ENCODE measurements at regions not wholly inside any gene's neighbourhood (a gene's known extent, or its start where the extent isn't known, plus 50 kb on each side); places are given as distances from the start of the nearest gene placed in this dataset.

DNA sequence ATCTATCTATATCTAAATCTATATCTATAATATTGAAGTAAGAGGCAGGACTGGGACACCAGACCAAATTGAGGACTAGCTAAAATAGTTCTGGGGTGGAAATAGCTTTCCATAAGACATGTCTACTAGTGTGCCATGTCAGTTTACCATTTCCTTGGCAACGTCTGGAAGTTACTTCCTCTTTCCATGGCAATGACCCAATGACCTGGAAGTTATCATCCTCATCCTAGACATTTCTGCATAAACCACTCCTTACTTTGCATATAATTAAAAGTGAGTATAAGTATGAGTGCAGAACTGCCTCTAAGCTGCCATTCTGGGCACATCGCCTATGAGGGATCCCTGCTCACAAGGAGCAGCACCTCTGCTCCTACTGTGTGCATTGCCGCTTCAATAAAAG, 734.0 kb upstream of the GCFC2 start:
- no peaks in the 10 kb centered on the region for H3K9me2 ChIP-seq (ENCODE audit: insufficient read depth)
- H4K20me1 ChIP-seq (ENCODE audit: insufficient read depth) = no peaks in the 10 kb centered on the region
- no peaks in the 10 kb centered on the region for H3F3A ChIP-seq (ENCODE audit: insufficient read depth)
- H3K9ac ChIP-seq = no peak overlapping the region
- DNase-seq = no peak
- H3K4me1 ChIP-seq (ENCODE audit: insufficient read depth) = no peaks in the 10 kb centered on the region
- in situ Hi-C loops (cut with MboI) = no loop called here
- no peaks in the 10 kb centered on the region for H3K79me2 ChIP-seq (ENCODE audit: insufficient read depth)
- H2AFZ ChIP-seq = no peak overlapping the region
- WGBS, 2 experiments (ENCODE audit: low coverage in 1 of 2, low lambda C conversion rate in 2 of 2, missing lambda C conversion rate in 2 of 2) = 28 to 34% methylated on average over 3 of the region's 3 CpGs
- TF ChIP-seq EZH2 (IDR thresholded peaks at IDR 0.05; ENCODE audit: insufficient read depth, poor library complexity, severe bottlenecking) (no peak), EZH2phosphoT487 (IDR thresholded peaks at IDR 0.05; ENCODE audit: insufficient read depth, low read depth) (no peak)
- no peak overlapping the region for H3K27ac ChIP-seq
- no peak overlapping the region for H3K4me2 ChIP-seq (ENCODE audit: unreplicated experiment)
- no peaks in the 10 kb centered on the region for H3K27me3 ChIP-seq (replicated peaks; ENCODE audit: insufficient read depth)
- no peak overlapping the region for H3K4me3 ChIP-seq
- H3K36me3 ChIP-seq (ENCODE audit: low read depth) = no peaks in the 10 kb centered on the region
- no peaks in the 10 kb centered on the region for H3K9me3 ChIP-seq (ENCODE audit: low read depth)

DNA sequence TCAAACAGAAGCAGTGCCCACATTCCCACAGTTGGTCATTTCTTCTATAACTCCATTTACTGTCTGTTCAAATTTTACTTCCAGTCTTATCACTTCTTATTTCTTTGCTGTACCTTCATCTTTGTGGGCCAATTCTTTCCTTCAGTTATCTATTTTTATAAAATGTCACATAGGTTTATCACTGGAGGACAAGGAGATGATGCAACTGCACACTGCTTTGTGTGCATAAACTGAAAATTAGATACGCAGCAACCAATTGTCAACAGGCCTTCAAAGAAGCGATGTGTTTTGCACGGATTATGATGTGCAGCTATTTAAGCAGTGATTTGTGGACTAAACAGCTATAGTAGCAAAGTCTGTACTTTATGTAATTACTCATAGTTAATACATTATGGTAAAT, 726.8 kb upstream of the GCFC2 start:
- no peak overlapping the region for H3K4me2 ChIP-seq (ENCODE audit: unreplicated experiment)
- H3K9ac ChIP-seq = no peak overlapping the region
- H3K36me3 ChIP-seq (ENCODE audit: low read depth) = no peaks in the 10 kb centered on the region
- H3K4me3 ChIP-seq = no peak overlapping the region
- H3K27ac ChIP-seq = no peak overlapping the region
- no peaks in the 10 kb centered on the region for H3K27me3 ChIP-seq (replicated peaks; ENCODE audit: insufficient read depth)
- in situ Hi-C loops (cut with MboI) = no loop called here
- DNase-seq = no peak
- no peaks in the 10 kb centered on the region for H3K4me1 ChIP-seq (ENCODE audit: insufficient read depth)
- H3K9me2 ChIP-seq (ENCODE audit: insufficient read depth) = no peaks in the 10 kb centered on the region
- H3F3A ChIP-seq (ENCODE audit: insufficient read depth) = no peaks in the 10 kb centered on the region
- H4K20me1 ChIP-seq (ENCODE audit: insufficient read depth) = no peaks in the 10 kb centered on the region
- no peaks in the 10 kb centered on the region for H3K79me2 ChIP-seq (ENCODE audit: insufficient read depth)
- H2AFZ ChIP-seq = no peak overlapping the region
- H3K9me3 ChIP-seq (ENCODE audit: low read depth) = no peaks in the 10 kb centered on the region
- WGBS, 2 experiments (ENCODE audit: low coverage in 1 of 2, low lambda C conversion rate in 2 of 2, missing lambda C conversion rate in 2 of 2) = 48 to 60% methylated on average over 3 of the region's 3 CpGs
- no peak for TF ChIP-seq EZH2phosphoT487 (IDR thresholded peaks at IDR 0.05; ENCODE audit: insufficient read depth, low read depth)
- no peak for TF ChIP-seq EZH2 (IDR thresholded peaks at IDR 0.05; ENCODE audit: insufficient read depth, poor library complexity, severe bottlenecking)

DNA sequence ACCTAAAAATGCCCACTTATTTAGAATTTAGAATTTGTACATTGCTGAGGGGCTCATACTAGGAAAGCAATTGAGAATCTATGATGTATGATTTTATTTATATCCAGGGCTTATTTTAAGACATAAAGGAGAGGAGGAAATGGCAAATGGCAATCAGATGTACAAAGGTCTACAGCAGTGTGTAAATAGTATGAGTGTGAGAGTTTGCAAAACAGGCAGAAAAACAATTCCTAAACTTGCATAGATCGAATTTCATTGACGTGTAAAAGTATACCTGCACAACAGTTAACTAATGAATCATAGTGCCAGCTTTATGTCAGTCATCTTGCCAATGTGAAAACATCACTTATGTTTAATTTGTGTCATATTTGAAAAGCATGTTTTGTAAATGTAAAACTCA, 718.7 kb upstream of the GCFC2 start:
- TF ChIP-seq EZH2 (IDR thresholded peaks at IDR 0.05; ENCODE audit: insufficient read depth, poor library complexity, severe bottlenecking) (no peak), EZH2phosphoT487 (IDR thresholded peaks at IDR 0.05; ENCODE audit: insufficient read depth, low read depth) (no peak)
- Histone ChIP-seq H3F3A (ENCODE audit: insufficient read depth) (no peaks in the 10 kb centered on the region), H3K27ac (no peak overlapping the region), H3K27me3 (replicated peaks; ENCODE audit: insufficient read depth) (no peaks in the 10 kb centered on the region), H2AFZ (no peak overlapping the region), H3K36me3 (ENCODE audit: low read depth) (no peaks in the 10 kb centered on the region), H3K9ac (no peak overlapping the region), H3K79me2 (ENCODE audit: insufficient read depth) (no peaks in the 10 kb centered on the region), H3K9me3 (ENCODE audit: low read depth) (no peaks in the 10 kb centered on the region), H3K4me3 (no peak overlapping the region), H3K4me2 (ENCODE audit: unreplicated experiment) (no peak overlapping the region), H3K9me2 (ENCODE audit: insufficient read depth) (no peaks in the 10 kb centered on the region), H4K20me1 (ENCODE audit: insufficient read depth) (no peaks in the 10 kb centered on the region), H3K4me1 (ENCODE audit: insufficient read depth) (no peaks in the 10 kb centered on the region)
- no peak for DNase-seq
- in situ Hi-C loops (cut with MboI) = no loop called here
- 2 to 5% methylated on average over 2 of the region's 2 CpGs for WGBS, 2 experiments (ENCODE audit: low coverage in 1 of 2, low lambda C conversion rate in 2 of 2, missing lambda C conversion rate in 2 of 2)

DNA sequence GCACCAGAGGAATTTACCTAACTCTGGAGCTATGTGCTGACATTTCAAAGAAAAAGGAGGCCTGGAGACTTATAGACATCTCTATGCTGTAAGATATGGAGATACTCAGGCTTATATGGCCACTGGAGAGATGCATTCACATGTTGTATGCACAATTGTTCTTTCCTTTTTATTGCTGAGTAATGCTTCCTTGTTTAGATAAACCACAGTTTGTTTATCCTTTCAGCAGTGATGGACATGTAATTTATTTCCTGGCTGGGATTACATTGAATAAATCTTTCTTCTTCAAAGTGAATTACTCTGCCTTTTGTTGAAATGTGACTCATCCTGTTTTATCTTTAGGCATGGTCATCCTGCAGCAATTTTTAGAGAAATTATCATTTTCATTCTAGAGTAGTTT, 716.7 kb upstream of the GCFC2 start:
- Histone ChIP-seq H3K9ac (no peak overlapping the region), H3K9me2 (ENCODE audit: insufficient read depth) (no peaks in the 10 kb centered on the region), H2AFZ (no peak overlapping the region), H3K9me3 (ENCODE audit: low read depth) (no peaks in the 10 kb centered on the region), H3K4me1 (ENCODE audit: insufficient read depth) (no peaks in the 10 kb centered on the region), H3K36me3 (ENCODE audit: low read depth) (no peaks in the 10 kb centered on the region), H3K4me2 (ENCODE audit: unreplicated experiment) (no peak overlapping the region), H4K20me1 (ENCODE audit: insufficient read depth) (no peaks in the 10 kb centered on the region), H3K79me2 (ENCODE audit: insufficient read depth) (no peaks in the 10 kb centered on the region), H3K27me3 (replicated peaks; ENCODE audit: insufficient read depth) (no peaks in the 10 kb centered on the region), H3F3A (ENCODE audit: insufficient read depth) (no peaks in the 10 kb centered on the region), H3K27ac (no peak overlapping the region), H3K4me3 (no peak overlapping the region)
- TF ChIP-seq EZH2phosphoT487 (IDR thresholded peaks at IDR 0.05; ENCODE audit: insufficient read depth, low read depth) = no peak
- no peak for TF ChIP-seq EZH2 (IDR thresholded peaks at IDR 0.05; ENCODE audit: insufficient read depth, poor library complexity, severe bottlenecking)
- in situ Hi-C loops (cut with MboI) = no loop called here
- DNase-seq = no peak

DNA sequence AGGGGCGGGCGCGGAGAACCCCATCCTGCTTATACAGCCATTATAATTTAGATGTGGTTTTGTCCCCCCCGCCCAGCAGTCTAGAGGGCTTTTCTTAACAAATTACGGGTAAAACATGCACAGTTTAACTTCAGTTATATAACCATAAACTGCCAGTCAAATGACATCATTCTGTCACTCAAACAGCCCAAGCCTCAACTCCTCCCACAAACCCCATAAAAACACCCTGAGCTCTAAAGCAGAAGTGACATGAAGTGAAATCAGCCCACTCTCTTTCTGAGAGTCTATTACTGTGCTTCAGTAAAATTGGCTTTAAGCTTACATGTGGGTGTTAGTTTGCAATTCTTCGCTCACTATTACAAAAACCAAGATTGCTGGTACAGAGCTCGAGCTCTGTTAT, 705.1 kb upstream of the GCFC2 start:
- 25 to 38% methylated on average over 7 of the region's 7 CpGs for WGBS, 2 experiments (ENCODE audit: low coverage in 1 of 2, low lambda C conversion rate in 2 of 2, missing lambda C conversion rate in 2 of 2)
- no peaks in the 10 kb centered on the region for H3K27me3 ChIP-seq (replicated peaks; ENCODE audit: insufficient read depth)
- H3K27ac ChIP-seq = no peak overlapping the region
- TF ChIP-seq EZH2phosphoT487 (IDR thresholded peaks at IDR 0.05; ENCODE audit: insufficient read depth, low read depth) (no peak), EZH2 (IDR thresholded peaks at IDR 0.05; ENCODE audit: insufficient read depth, poor library complexity, severe bottlenecking) (no peak)
- H3K9me3 ChIP-seq (ENCODE audit: low read depth) = no peaks in the 10 kb centered on the region
- H3K4me1 ChIP-seq (ENCODE audit: insufficient read depth) = no peaks in the 10 kb centered on the region
- H3F3A ChIP-seq (ENCODE audit: insufficient read depth) = no peaks in the 10 kb centered on the region
- no peaks in the 10 kb centered on the region for H3K79me2 ChIP-seq (ENCODE audit: insufficient read depth)
- H3K9me2 ChIP-seq (ENCODE audit: insufficient read depth) = no peaks in the 10 kb centered on the region
- no peak for DNase-seq
- no peak overlapping the region for H3K4me3 ChIP-seq
- H3K4me2 ChIP-seq (ENCODE audit: unreplicated experiment) = no peak overlapping the region
- in situ Hi-C loops (cut with MboI) = no loop called here
- H2AFZ ChIP-seq = no peak overlapping the region
- H3K36me3 ChIP-seq (ENCODE audit: low read depth) = no peaks in the 10 kb centered on the region
- H3K9ac ChIP-seq = no peak overlapping the region
- no peaks in the 10 kb centered on the region for H4K20me1 ChIP-seq (ENCODE audit: insufficient read depth)

All from GM23248 (cell line).